ENCODE measurements at regions not wholly inside any gene's neighbourhood (a gene's known extent, or its start where the extent isn't known, plus 50 kb on each side); places are given as distances from the start of the nearest gene placed in this dataset.
"Not testable (repeated sequence)": the region's sequence is repeated elsewhere in the genome, so short reads cannot be mapped to it uniquely, and the experiment has no call there.

- intact Hi-C loops (cut with micrococcal nuclease) = loop anchor here (1.0 to 2.0 kb wide), 6 partner anchors 8 to 192 kb away; no protein-coding TSS in a partner anchor
Measured at GRCh38 chr3:177336873-177337450, 139.7 kb upstream of the TBL1XR1 start.

GRCh38 chr3:177337541-177338331 lies 140.5 kb upstream of the TBL1XR1 start:
- intact Hi-C loops (cut with micrococcal nuclease) = loop anchor here (1.0 to 2.0 kb wide), 6 partner anchors 8 to 193 kb away; no protein-coding TSS in a partner anchor

- intact Hi-C loops (cut with micrococcal nuclease) = no loop called here
Measured at GRCh38 chr3:177338697-177339219, 141.5 kb upstream of the TBL1XR1 start.

- intact Hi-C loops (cut with micrococcal nuclease) = not testable (repeated sequence)
Measured at GRCh38 chr3:177339220-177339703, 142.0 kb upstream of the TBL1XR1 start.

GRCh38 chr3:177340243-177340830 lies 143.1 kb upstream of the TBL1XR1 start:
- intact Hi-C loops (cut with micrococcal nuclease) = no loop called here

- intact Hi-C loops (cut with micrococcal nuclease) = no loop called here
Measured at GRCh38 chr3:177341736-177342419, 144.6 kb upstream of the TBL1XR1 start.

- intact Hi-C loops (cut with micrococcal nuclease) = no loop called here
Measured at GRCh38 chr3:177343122-177343625, 145.9 kb upstream of the TBL1XR1 start.

GRCh38 chr3:177345049-177345972 lies 148.0 kb upstream of the TBL1XR1 start:
- intact Hi-C loops (cut with micrococcal nuclease) = loop anchor here (1.0 kb wide), 4 partner anchors 8 to 144 kb away; no protein-coding TSS in a partner anchor

- intact Hi-C loops (cut with micrococcal nuclease) = loop anchor here (1.0 kb wide), 4 partner anchors 9 to 145 kb away; no protein-coding TSS in a partner anchor
Measured at GRCh38 chr3:177345973-177346503, 148.8 kb upstream of the TBL1XR1 start.

- intact Hi-C loops (cut with micrococcal nuclease) = no loop called here
Measured at GRCh38 chr3:177346878-177347277, 149.6 kb upstream of the TBL1XR1 start.

GRCh38 chr3:177347611-177348010 lies 150.3 kb upstream of the TBL1XR1 start:
- intact Hi-C loops (cut with micrococcal nuclease) = no loop called here

- intact Hi-C loops (cut with micrococcal nuclease) = no loop called here
Measured at GRCh38 chr3:177348974-177349373, 151.7 kb upstream of the TBL1XR1 start.

GRCh38 chr3:177349384-177349783 lies 152.1 kb upstream of the TBL1XR1 start:
- intact Hi-C loops (cut with micrococcal nuclease) = no loop called here

GRCh38 chr3:177350121-177350520 lies 152.8 kb upstream of the TBL1XR1 start:
- intact Hi-C loops (cut with micrococcal nuclease) = loop anchor here (10.0 kb wide), 1 partner anchor 1975 kb away; the partner anchor contains the start of gene ZNF639

- intact Hi-C loops (cut with micrococcal nuclease) = loop anchor here (10.0 kb wide), 1 partner anchor 1974 kb away; the partner anchor contains the start of gene ZNF639
Measured at GRCh38 chr3:177351206-177351605, 153.9 kb upstream of the TBL1XR1 start.

GRCh38 chr3:177351757-177352158 lies 154.5 kb upstream of the TBL1XR1 start:
- intact Hi-C loops (cut with micrococcal nuclease) = loop anchor here (10.0 kb wide), 1 partner anchor 1973 kb away; the partner anchor contains the start of gene ZNF639

GRCh38 chr3:177352424-177352823 lies 155.1 kb upstream of the TBL1XR1 start:
- intact Hi-C loops (cut with micrococcal nuclease) = loop anchor here (10.0 kb wide), 1 partner anchor 1972 kb away; the partner anchor contains the start of gene ZNF639

GRCh38 chr3:177353140-177353539 lies 155.9 kb upstream of the TBL1XR1 start:
- intact Hi-C loops (cut with micrococcal nuclease) = loop anchor here (10.0 kb wide), 1 partner anchor 1972 kb away; the partner anchor contains the start of gene ZNF639

GRCh38 chr3:177353879-177354278 lies 156.6 kb upstream of the TBL1XR1 start:
- intact Hi-C loops (cut with micrococcal nuclease) = loop anchor here (10.0 kb wide), 1 partner anchor 1971 kb away; the partner anchor contains the start of gene ZNF639
